Amygdala (tissue), 56 donors: ENCODE measurements at regions not wholly inside any gene's neighbourhood (a gene's known extent, or its start where the extent isn't known, plus 50 kb on each side); places are given as distances from the start of the nearest gene placed in this dataset.

Experiments
- DNase-seq, 56 donors: peaks; one replicate each; lab custom pipeline; 2025; lab: John Stamatoyannopoulos, UW

DNA sequence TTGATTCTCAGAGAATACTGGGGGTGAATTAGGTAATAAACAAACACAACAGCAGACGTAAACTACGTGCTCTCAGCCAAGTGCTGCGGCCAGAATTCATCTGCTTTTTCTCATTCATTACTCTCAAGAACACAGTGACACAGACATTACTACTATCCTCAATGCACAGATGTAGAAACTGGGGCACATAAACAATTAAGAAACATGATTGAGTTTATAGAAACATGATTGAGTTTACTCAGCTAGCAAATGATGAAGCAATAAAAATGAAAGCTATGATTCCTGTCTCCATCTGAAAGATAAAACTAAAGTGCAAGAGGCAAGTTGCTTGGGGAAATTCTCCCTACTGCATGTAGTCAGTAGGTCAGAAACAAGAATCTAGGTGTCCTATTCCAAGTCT, 140.5 kb downstream of the IFI44 start:
- DNase-seq = no peak

DNA sequence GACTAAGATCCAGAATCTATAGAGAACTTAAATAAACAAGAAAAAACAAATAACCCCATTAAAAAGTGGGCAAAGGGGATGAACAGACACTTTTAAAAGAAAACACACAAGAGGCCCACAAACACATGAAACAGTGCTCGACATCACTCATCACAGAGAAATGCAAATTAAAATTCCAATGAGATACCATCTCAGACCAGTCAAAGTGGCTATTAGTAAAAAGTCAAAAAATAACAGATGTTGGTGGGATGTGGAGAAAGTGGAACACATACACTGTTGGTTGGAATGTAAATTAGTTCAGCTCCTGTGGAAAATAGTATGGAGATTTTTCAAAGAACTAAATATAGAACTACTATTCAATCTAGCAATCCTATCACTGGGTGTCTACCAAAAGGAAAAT, 143.1 kb downstream of the IFI44 start:
- no peak for DNase-seq

- no peak for DNase-seq
Measured at GRCh38 chr1:78797108-78797781, 147.6 kb downstream of the IFI44 start.

DNA sequence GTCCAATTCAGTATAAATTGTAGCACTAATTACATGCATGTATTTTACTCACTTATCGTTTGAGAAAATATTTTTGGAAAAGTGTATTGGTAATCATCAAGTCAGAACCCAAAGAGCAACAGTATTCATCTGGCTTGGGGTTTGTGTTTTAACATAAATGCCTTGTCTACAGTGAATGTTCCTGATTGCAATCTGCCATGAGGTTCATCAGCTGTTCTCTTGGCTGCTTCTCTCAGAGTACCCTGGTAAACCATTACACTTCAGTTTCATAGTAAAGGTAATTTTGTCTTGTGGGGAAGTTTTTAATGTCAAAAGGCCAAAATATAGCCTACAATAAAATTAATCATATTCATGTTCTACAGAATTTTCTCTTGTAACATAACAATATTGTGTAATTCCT, 150.3 kb downstream of the IFI44 start:
- DNase-seq = no peak

GRCh38 chr1:78814176-78814575, 164.5 kb downstream of the IFI44 start:
- DNase-seq = no peak

GRCh38 chr1:78825561-78825960, 175.9 kb downstream of the IFI44 start:
- no peak for DNase-seq

- no peak for DNase-seq
Measured at GRCh38 chr1:78829644-78830043, 176.9 kb downstream of the ADGRL4 start.

GRCh38 chr1:78830321-78830720, 176.2 kb downstream of the ADGRL4 start:
- no peak for DNase-seq

DNA sequence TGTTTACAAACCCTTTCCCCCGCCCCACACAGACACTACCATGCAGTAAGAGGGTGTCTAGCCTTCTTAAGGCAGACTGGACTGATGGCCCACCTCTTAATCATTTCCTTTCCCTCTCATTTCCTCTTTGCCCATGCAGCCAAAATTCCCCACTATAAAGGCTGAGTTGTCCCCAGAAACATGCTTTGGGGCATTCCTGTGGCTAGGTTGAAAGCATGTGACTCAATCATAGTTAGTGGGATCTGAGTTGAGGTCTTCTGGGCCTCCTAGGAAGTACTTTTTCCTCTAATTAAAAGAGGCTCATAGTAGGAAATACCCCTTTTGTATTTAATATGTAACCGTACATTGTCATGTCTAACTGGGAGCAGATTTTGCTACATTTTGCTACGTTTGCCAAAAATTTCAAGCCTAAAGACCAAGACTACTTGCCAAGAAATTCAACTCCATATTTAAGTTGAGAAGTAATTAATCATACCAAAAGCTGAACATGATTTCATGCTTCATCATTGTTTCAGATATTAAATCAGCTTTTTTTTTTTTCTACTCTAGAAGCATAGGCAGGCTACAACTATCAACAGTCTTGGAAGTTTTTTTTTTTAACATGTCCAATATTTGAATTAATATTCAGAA, 174.7 kb downstream of the ADGRL4 start:
- DNase-seq = no peak

DNA sequence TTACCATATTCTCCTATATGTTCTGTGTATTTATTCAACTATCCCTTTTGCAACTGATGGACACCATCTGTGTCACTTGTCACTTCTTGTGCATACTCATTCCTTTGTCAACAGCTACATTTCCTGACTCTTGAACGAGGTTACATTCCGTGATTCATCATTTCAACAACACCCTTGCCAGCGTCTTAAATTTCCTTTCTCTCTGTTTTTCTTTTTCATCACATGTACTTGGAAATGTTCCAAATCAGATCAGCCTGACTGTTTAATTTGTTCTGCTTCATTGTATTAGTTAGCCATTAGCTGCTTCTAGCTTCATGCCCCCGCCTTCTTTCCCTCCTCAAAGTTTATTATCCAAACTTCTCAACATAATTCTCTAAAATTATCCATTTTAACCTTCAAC, 173.0 kb downstream of the ADGRL4 start:
- no peak for DNase-seq

- DNase-seq = no peak
Measured at GRCh38 chr1:78834201-78834741, 172.3 kb downstream of the ADGRL4 start.

- no peak for DNase-seq
Measured at GRCh38 chr1:78836726-78837125, 169.8 kb downstream of the ADGRL4 start.

- peak in 4 of 56 donors; percentile 1 to 55 (median 16) for DNase-seq
Measured at GRCh38 chr1:78839704-78840277, 166.7 kb downstream of the ADGRL4 start.
